Stimulated activated naive B cell treated with anti-CD40 and anti-IgM and Interleukin-4, amounts not matched to agents 10 μg/mL and 1 μg/mL and 100 μg/mL, for 72 hours (primary cell): ENCODE measurements at regions not wholly inside any gene's neighbourhood (a gene's known extent, or its start where the extent isn't known, plus 50 kb on each side); places are given as distances from the start of the nearest gene placed in this dataset.
"Not testable (repeated sequence)": the region's sequence is repeated elsewhere in the genome, so short reads cannot be mapped to it uniquely, and the experiment has no call there.

Source experiments
- ATAC-seq, 2 donors: fragments of 150-1000 bp; cut with Tn5 transposase; replicated peaks; 2 replicates each; pipeline ENCODE4 v1.10.0; 2021; ENCODE audit warnings: moderate library complexity in 1 of 2
- DNase-seq: peaks from one replicate; pipeline ENCODE4 v3.0.0; 2021
- H3K27ac Mint-ChIP-seq: one replicate; pipeline ENCODE4 v1.8.0; 2022; ENCODE audit warnings: mild to moderate bottlenecking, mixed read lengths
- H3K27me3 Mint-ChIP-seq, 2 donors: one replicate each; pipeline ENCODE4 v1.8.0; 2022; ENCODE audit warnings: mixed read lengths in 2 of 2
- H3K36me3 Mint-ChIP-seq, 2 donors: one replicate each; pipeline ENCODE4 v1.8.0; 2022; ENCODE audit warnings: mixed read lengths in 2 of 2, mild to moderate bottlenecking in 1 of 2
- H3K4me1 Mint-ChIP-seq, 2 donors: one replicate each; pipeline ENCODE4 v1.8.0; 2022; ENCODE audit warnings: mixed read lengths in 2 of 2, mild to moderate bottlenecking in 1 of 2
- H3K4me3 Mint-ChIP-seq, 2 donors: one replicate each; pipeline ENCODE4 v1.8.0; 2022; ENCODE audit warnings: mild to moderate bottlenecking in 2 of 2, mixed read lengths in 2 of 2, moderate library complexity in 1 of 2
- H3K9me3 Mint-ChIP-seq, 2 donors: one replicate each; pipeline ENCODE4 v1.8.0; 2022; ENCODE audit warnings: mixed read lengths in 2 of 2, mild to moderate bottlenecking in 1 of 2

DNA sequence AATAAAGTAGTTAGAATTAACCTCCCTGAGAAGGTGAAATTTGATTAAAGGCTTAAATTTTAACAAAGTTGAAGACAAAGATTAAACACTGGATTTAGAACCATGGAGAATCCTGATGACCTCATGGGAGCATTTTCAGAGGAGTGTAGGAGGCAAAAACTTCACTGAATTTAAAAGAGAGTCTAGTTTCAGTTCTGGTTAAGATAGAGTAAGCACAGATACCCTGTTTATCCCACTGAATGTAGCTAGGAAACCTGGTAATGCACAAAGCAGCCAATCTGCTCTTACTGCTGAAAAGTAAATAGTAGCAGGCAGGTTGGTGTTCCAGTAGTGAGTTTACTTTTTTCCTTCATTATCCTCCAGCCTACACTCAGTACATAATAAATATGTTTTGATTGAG is 654.9 kb upstream of the SYT4 start:
- H3K4me3 Mint-ChIP-seq: no peak overlapping the region
- no peak for ATAC-seq
- no peaks in the 10 kb centered on the region for H3K9me3 Mint-ChIP-seq
- H3K27ac Mint-ChIP-seq: no peak overlapping the region
- no peak for DNase-seq
- H3K36me3 Mint-ChIP-seq: no peaks in the 10 kb centered on the region
- H3K4me1 Mint-ChIP-seq: no peaks in the 10 kb centered on the region
- H3K27me3 Mint-ChIP-seq: no peaks in the 10 kb centered on the region

DNA sequence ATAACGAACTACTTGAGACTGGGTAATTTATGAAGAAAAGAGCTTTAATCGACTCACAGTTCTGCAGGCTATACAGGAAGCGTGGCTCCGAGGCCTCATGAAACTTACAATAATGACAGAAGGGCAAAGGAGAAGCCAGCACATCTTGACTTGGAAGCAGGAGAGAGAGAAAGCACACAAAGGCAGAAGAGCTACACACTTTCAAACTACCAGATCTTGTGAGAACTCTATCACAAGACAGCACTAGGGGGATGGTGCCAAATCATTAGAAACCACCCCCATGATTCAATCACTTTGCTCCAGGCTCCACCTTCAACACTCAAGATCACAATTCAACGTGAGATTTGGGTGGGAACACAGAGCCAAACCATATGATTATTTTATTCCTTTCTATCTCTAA is 655.9 kb upstream of the SYT4 start:
- Mint-ChIP-seq H3K4me1 (no peaks in the 10 kb centered on the region), H3K9me3 (no peaks in the 10 kb centered on the region)
- DNase-seq: no peak

DNA sequence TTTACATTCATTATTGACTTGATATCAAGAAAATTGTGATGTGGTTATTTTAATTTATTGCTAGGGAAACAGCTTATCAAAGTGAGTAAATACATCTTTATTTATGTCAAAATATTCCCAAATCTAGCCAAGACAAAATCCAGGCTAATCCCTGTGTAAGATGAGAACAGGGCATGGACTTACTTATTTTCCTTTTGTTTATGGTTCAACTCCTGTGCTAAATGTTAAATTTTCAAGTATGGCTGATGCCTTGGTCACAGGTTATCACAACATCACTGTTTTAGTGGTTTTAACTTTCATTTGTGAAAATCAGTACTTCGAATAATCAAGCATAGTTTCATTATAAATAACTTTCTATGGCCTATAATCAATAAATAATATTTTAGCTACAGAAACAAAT is 657.0 kb upstream of the SYT4 start:
- H3K9me3 Mint-ChIP-seq: no peaks in the 10 kb centered on the region

More for the DNA sequence above, 655.9 kb upstream of the SYT4 start:
- H3K36me3 Mint-ChIP-seq: no peaks in the 10 kb centered on the region
- ATAC-seq: no peak
- H3K27me3 Mint-ChIP-seq: no peaks in the 10 kb centered on the region
- H3K4me3 Mint-ChIP-seq: no peak overlapping the region
- no peak overlapping the region for H3K27ac Mint-ChIP-seq

DNA sequence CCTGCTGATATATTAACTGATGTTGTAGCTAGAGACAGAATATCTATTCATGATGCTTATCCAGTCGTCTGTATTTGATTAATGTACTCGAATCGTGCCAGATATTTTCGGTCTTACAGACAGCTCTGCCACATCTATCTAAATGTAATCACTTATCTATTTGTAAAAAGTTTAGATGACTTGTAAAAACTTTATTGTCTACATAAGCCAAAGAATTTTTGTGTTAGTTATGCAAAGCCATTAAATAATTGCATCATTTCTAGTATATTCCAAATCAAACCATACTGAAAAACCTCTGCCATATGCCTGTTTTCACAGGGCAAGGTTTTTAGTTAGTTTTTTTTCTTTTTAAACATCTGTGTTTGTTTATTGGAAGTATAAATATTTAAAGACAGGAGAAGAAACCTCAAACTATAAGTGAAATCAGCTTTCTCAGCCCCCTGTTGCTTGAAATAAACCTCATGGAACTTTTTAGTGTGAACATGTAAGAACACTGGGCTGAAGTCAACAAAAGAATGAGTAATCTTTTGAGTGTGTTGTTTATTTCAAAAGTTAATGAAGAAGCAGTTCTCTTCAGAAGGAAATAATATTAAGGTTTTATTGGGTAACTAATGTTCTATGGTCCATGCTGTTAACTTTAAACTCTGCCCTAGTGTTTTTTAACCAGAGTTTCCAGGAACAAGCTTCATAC is 657.6 kb upstream of the SYT4 start:
- H3K27ac Mint-ChIP-seq: no peak overlapping the region
- H3K36me3 Mint-ChIP-seq: no peaks in the 10 kb centered on the region
- H3K9me3 Mint-ChIP-seq: peaks cover 0 to 2% of the 10 kb centered on the region in 2 donors
- peaks cover 0 to 4% of the 10 kb centered on the region in 2 donors for H3K27me3 Mint-ChIP-seq
- H3K4me1 Mint-ChIP-seq: no peaks in the 10 kb centered on the region
- no peak for DNase-seq
- no peak overlapping the region for H3K4me3 Mint-ChIP-seq
- ATAC-seq: no peak

More for the DNA sequence above, 657.0 kb upstream of the SYT4 start:
- no peak overlapping the region for H3K27ac Mint-ChIP-seq
- no peak for ATAC-seq
- peaks cover 0 to under 1% of the 10 kb centered on the region in 2 donors for H3K27me3 Mint-ChIP-seq
- H3K36me3 Mint-ChIP-seq: no peaks in the 10 kb centered on the region
- H3K4me3 Mint-ChIP-seq: no peak overlapping the region
- no peak for DNase-seq
- no peaks in the 10 kb centered on the region for H3K4me1 Mint-ChIP-seq

DNA sequence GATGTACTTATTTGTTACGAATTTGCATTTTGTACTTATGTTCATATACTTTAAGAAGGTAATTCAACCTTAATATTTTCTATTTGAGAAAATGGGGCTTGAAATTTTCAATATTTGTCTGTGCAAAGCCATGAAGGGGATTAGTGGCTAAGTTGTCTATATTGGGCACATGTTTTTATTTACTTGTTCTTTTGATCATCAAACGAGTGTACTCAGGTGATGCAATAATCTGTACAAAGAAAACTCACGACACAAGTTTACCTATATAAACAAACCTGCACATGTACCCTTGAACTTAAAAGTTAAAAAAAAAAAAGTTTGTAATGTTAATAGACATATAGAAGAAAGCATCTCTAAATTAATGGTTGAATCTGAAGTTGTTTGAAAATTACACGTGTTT is 658.9 kb upstream of the SYT4 start:
- ATAC-seq (no peak), DNase-seq (no peak)
- Mint-ChIP-seq H3K9me3 (peaks cover 0 to 2% of the 10 kb centered on the region in 2 donors), H3K4me3 (no peak overlapping the region), H3K27me3 (peaks cover 0 to 4% of the 10 kb centered on the region in 2 donors), H3K36me3 (no peaks in the 10 kb centered on the region), H3K4me1 (no peaks in the 10 kb centered on the region), H3K27ac (no peak overlapping the region)

DNA sequence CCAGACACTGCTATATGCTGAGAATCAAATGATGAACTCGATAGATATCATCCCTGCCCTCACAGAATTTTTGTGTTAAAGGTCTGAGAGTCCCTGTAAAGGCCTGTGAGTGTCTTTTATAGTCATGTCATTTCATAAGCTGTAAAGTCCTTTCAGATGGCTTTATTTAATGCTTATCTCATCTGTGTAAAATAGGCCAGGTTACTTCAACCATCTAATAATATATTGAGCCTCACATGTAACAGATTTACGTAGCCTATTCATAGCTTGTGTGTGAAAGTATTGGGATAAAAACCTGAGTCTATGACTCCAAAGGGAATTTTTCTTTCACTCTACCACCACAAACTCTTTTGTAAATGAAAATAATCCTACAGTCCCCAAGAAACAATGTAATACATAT is 672.0 kb upstream of the SYT4 start:
- no peaks in the 10 kb centered on the region for H3K36me3 Mint-ChIP-seq
- DNase-seq (no peak), ATAC-seq (no peak)
- no peak overlapping the region for H3K27ac Mint-ChIP-seq
- H3K4me3 Mint-ChIP-seq: no peak overlapping the region
- no peaks in the 10 kb centered on the region for H3K9me3 Mint-ChIP-seq
- no peaks in the 10 kb centered on the region for H3K27me3 Mint-ChIP-seq
- no peaks in the 10 kb centered on the region for H3K4me1 Mint-ChIP-seq

DNA sequence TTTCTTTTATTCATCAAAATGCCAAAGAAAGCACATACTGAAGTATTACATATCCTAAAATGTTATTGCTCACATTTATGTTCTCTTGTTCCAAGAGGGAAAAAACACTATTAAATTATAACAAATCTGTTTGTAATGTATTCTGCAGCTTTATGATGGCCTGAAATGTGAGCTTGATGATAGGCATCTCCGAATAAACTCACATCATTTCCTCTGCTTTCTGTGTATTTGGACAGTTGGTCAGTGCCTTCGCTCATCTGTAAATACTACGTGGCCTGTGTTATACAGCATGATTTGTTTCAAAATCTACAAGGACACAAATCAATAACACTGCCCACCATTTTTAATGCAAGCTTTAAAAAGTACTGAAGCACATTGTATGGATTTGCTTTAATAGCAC is 672.8 kb upstream of the SYT4 start:
- no peaks in the 10 kb centered on the region for H3K4me1 Mint-ChIP-seq
- H3K27me3 Mint-ChIP-seq: no peaks in the 10 kb centered on the region
- ATAC-seq: no peak

DNA sequence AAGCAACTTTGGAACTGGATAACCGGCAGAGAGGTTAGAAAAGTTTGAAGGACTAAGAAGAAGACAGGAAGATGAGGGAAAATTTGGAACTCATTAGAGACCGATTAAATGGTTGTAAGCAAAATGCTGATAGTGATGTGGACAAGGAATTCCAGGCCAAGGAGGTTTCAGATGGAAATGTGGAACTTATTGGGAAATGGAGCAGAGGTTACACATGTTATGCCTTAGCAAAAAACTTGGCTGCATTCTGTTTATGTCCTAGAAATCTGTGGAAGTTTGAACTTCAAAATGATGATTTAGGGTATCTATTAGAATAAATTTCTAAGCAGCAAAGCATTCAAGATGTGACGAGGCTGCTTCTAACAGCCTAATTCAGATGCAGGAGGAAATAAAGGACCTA is 675.1 kb upstream of the SYT4 start:
- DNase-seq: no peak
- H3K36me3 Mint-ChIP-seq: no peaks in the 10 kb centered on the region
- ATAC-seq: no peak
- no peak overlapping the region for H3K27ac Mint-ChIP-seq
- no peaks in the 10 kb centered on the region for H3K9me3 Mint-ChIP-seq
- no peak overlapping the region for H3K4me3 Mint-ChIP-seq
- no peaks in the 10 kb centered on the region for H3K27me3 Mint-ChIP-seq
- no peaks in the 10 kb centered on the region for H3K4me1 Mint-ChIP-seq

More for the DNA sequence above, 672.8 kb upstream of the SYT4 start:
- Mint-ChIP-seq H3K36me3 (no peaks in the 10 kb centered on the region), H3K9me3 (no peaks in the 10 kb centered on the region), H3K27ac (no peak overlapping the region), H3K4me3 (no peak overlapping the region)
- no peak for DNase-seq

DNA sequence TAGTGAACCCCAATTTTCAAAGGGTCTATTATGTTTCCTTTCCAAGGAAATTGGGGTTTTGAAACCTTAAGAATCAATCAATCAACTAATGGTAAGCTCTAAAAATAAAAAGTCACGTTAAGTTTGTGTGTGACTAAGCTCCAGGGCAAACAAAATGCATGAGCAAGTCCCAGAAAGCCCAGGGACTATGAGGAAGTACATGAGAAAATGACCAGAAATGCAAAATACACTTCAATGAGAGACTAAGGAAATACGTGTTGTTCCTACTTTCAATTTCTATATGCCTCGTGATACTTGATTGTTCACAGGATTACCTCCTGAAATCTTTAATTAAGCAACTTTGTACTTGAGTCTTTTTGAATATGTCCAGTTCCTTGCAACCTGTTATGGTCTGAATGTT is 684.4 kb upstream of the SYT4 start:
- DNase-seq (no peak), ATAC-seq (no peak)
- peak overlapping the region in 1 of 2 donors; percentile 1 for H3K4me3 Mint-ChIP-seq
- no peak overlapping the region for H3K27ac Mint-ChIP-seq
- H3K9me3 Mint-ChIP-seq: no peaks in the 10 kb centered on the region
- no peaks in the 10 kb centered on the region for H3K36me3 Mint-ChIP-seq
- H3K4me1 Mint-ChIP-seq: peaks cover 0 to 3% of the 10 kb centered on the region in 2 donors
- H3K27me3 Mint-ChIP-seq: no peaks in the 10 kb centered on the region

DNA sequence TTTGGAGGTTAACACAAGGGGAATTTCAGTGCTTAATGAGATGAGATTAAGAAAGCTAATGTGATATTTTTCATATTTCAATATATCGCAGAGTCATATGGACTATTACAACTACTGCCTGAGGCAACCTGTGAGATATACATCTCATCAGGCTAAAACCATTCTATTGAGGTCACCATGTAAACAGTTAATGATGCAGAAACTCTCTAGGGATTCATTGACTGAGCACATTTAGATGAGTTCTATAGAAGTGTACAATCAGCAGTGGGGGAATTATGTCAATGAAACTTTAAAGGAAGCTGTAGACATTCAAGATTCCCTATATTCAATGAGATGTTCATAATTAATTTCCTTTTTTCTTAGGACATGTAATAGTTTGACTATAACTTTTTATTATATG is 687.4 kb upstream of the SYT4 start:
- H3K9me3 Mint-ChIP-seq: no peaks in the 10 kb centered on the region
- peaks cover 0 to 3% of the 10 kb centered on the region in 2 donors for H3K4me1 Mint-ChIP-seq
- H3K27ac Mint-ChIP-seq: no peak overlapping the region
- no peaks in the 10 kb centered on the region for H3K36me3 Mint-ChIP-seq
- DNase-seq (no peak), ATAC-seq (no peak)
- H3K4me3 Mint-ChIP-seq: no peak overlapping the region
- H3K27me3 Mint-ChIP-seq: no peaks in the 10 kb centered on the region

DNA sequence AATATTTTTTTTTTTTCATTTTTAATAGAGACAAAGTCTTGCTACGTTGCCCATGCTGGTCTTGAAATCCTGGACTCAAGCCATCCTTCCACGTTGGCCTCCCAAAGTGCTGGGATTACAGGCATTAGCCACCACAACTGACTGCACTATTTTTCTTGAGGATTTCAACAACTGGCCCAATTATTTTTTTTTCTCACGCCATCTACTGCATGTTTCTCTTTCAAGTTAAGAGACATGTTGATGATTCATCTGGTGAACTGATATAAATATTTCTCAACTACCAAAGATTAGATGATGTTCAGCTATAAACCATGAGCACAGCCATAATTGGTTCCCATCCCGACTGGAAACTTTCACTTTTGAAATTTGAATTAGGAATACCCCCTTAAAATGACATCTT is 688.4 kb upstream of the SYT4 start:
- no peaks in the 10 kb centered on the region for H3K9me3 Mint-ChIP-seq
- no peak overlapping the region for H3K4me3 Mint-ChIP-seq
- ATAC-seq: no peak
- no peaks in the 10 kb centered on the region for H3K36me3 Mint-ChIP-seq
- H3K27ac Mint-ChIP-seq: no peak overlapping the region
- DNase-seq: no peak
- no peaks in the 10 kb centered on the region for H3K27me3 Mint-ChIP-seq
- peaks cover 0 to 3% of the 10 kb centered on the region in 2 donors for H3K4me1 Mint-ChIP-seq

DNA sequence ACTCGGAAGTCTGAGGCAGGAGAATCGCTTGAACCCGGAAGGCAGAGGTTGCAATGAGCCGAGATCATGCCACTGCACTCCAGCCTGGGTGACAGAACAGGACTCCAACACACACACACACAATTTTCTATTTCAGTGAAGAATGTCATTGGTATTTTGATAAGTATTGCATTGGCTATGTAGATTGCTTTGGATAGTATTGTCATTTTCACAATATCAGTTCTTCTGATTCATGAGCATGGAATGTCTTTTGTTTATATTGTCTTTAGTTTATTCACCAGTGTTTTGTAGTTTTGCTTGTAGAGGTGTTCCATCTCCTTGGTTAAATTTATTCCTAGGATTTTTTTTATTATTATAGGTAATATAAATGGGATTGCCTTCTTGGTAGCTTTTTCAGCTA is 693.4 kb upstream of the SYT4 start:
- Mint-ChIP-seq H3K9me3 (no peaks in the 10 kb centered on the region), H3K4me3 (no peak overlapping the region), H3K27me3 (no peaks in the 10 kb centered on the region), H3K36me3 (no peaks in the 10 kb centered on the region), H3K27ac (no peak overlapping the region), H3K4me1 (no peaks in the 10 kb centered on the region)
- DNase-seq: no peak
- ATAC-seq: no peak

DNA sequence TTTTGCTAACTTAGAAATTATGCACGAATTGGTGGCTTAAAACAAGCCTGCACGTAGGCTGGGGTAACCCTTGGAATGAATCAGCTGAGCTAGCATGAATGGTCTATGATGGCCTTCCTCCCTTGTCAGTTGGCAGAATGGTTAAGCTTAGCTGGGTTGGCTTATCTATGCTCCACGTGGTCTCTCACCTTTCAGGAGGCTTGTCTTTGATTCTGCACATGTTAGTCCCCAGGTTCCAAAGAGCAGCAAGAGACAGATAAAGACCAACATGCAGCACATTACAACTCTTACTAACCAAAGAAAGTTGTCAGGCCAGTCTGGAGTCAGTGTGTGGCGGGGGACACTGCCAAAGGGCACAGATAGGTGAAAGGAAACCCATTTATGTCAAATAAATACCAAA is 700.9 kb upstream of the SYT4 start:
- ATAC-seq (no peak), DNase-seq (no peak)
- Mint-ChIP-seq H3K4me3 (no peak overlapping the region), H3K4me1 (no peaks in the 10 kb centered on the region), H3K36me3 (no peaks in the 10 kb centered on the region), H3K27me3 (peaks cover 0 to 4% of the 10 kb centered on the region in 2 donors), H3K27ac (no peak overlapping the region), H3K9me3 (peaks cover 0 to 1% of the 10 kb centered on the region in 2 donors)

DNA sequence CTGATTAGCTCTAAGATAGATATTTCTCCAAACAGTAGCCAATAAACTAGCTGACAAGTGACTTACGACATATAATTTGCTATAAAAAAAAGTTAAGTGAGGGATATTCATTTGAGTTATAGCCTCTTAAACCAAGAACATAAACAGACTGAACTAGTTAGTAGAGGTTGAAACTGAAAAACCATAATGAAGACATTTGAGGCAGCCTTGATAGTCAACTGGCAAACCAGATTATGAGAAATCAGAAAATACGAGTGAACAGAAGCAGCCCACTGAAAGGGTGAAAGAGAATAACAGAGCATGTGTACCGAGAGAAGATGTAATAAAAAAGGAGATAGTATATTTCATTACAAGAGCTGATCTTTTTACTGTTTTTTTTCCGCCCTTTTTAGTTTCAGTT is 698.1 kb upstream of the SETBP1 start:
- H3K4me3 Mint-ChIP-seq: no peak overlapping the region
- no peaks in the 10 kb centered on the region for H3K36me3 Mint-ChIP-seq
- peaks cover 0 to 4% of the 10 kb centered on the region in 2 donors for H3K27me3 Mint-ChIP-seq
- no peaks in the 10 kb centered on the region for H3K4me1 Mint-ChIP-seq
- H3K9me3 Mint-ChIP-seq: peaks cover 4 to 8% of the 10 kb centered on the region in 2 donors
- H3K27ac Mint-ChIP-seq: no peak overlapping the region
- no peak for ATAC-seq
- no peak for DNase-seq

DNA sequence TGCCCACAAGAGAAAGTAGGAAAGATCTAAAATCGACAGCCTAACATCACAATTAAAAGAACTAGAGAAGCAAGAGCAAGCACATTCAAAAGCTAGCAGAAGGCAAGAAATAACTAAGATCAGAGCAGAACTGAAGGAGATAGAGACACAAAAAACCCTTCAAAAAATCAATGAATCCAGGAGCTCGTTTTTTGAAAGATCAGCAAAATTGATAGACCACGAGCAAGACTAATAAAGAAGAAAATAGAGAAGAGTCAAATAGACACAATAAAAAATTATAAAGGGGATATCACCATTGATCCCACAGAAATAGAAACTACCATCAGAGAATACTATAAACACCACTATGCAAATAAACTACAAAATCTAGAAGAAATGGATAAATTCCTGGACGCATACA is 693.6 kb upstream of the SETBP1 start:
- not testable (repeated sequence) for ATAC-seq, H3K27me3 Mint-ChIP-seq, H3K27ac Mint-ChIP-seq, H3K4me3 Mint-ChIP-seq, H3K36me3 Mint-ChIP-seq, H3K4me1 Mint-ChIP-seq, DNase-seq
- peaks cover 7 to 22% of the 10 kb centered on the region in 2 donors for H3K9me3 Mint-ChIP-seq

DNA sequence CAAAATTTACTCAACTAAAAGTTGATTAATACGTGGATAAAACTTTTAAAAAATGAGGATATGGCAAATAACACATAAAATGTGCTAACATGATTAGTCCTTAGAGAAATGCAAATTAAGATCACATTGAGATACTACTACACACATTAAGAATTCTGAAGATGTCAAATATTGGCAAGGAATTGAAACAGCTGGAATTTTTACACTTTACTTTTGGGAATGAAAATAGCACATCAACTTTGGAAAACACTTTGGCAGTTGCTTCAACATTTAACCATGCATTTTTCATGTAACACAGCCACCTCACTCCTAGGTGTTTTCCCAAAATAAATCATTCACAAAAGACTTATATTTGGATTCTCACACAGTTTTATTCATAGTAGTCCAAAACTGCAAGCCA is 687.9 kb upstream of the SETBP1 start:
- peaks cover 3 to 16% of the 10 kb centered on the region in 2 donors for H3K9me3 Mint-ChIP-seq
- no peak overlapping the region for H3K27ac Mint-ChIP-seq
- ATAC-seq (no peak), DNase-seq (no peak)
- no peaks in the 10 kb centered on the region for H3K27me3 Mint-ChIP-seq
- no peak overlapping the region for H3K4me3 Mint-ChIP-seq
- no peaks in the 10 kb centered on the region for H3K36me3 Mint-ChIP-seq
- no peaks in the 10 kb centered on the region for H3K4me1 Mint-ChIP-seq
